OCI-LY3 (cell line): ENCODE measurements at regions not wholly inside any gene's neighbourhood (a gene's known extent, or its start where the extent isn't known, plus 50 kb on each side); places are given as distances from the start of the nearest gene placed in this dataset.

Experiments
- H2AFZ ChIP-seq: fragments of 200-600, 300-600 bp; shearing (Covaris generic); 2 replicates; pipeline ENCODE4 v1.6.0; 2014; ENCODE audit warnings: antibody characterized with exemption, low read depth, low read length
- H3K27ac ChIP-seq: fragments of 200-600, 300-600 bp; sonication (generic); 2 replicates; pipeline ENCODE4 v1.5.1; 2014; ENCODE audit warnings: mild to moderate bottlenecking, low read length, moderate library complexity, mixed read lengths
- H3K27me3 ChIP-seq: fragments of 200-600, 300-600 bp; sonication (generic); 2 replicates; pipeline ENCODE4 v1.6.1; 2014; ENCODE audit warnings: low read depth, low read length, mixed read lengths
- H3K36me3 ChIP-seq: fragments of 200-600, 300-600 bp; sonication (generic); replicated peaks from 2 replicates; pipeline ENCODE3; 2014; ENCODE audit warnings: low read depth, low read length, mixed read lengths
- H3K4me1 ChIP-seq: fragments of 300-600, 200-600 bp; sonication (generic); 2 replicates; pipeline ENCODE4 v1.6.1; 2014; ENCODE audit warnings: low read length, mixed read lengths
- H3K4me2 ChIP-seq: fragments of 200-600, 300-600 bp; sonication (generic); 2 replicates; pipeline ENCODE4 v1.6.1; 2014; ENCODE audit warnings: low read length, mixed read lengths
- H3K4me3 ChIP-seq: fragments of 300-600, 200-600 bp; sonication (generic); 2 replicates; pipeline ENCODE4 v1.5.1; 2014; ENCODE audit warnings: antibody characterized with exemption, mild to moderate bottlenecking, low read length, moderate library complexity
- H3K79me2 ChIP-seq: fragments of 300-600, 200-600 bp; shearing (Covaris generic); 2 replicates; pipeline ENCODE4 v1.6.1; 2014; ENCODE audit warnings: mild to moderate bottlenecking, low read length, mixed read lengths
- H3K9ac ChIP-seq: fragments of 300-600, 200-600 bp; shearing (Covaris generic); 2 replicates; pipeline ENCODE4 v1.6.0; 2014; ENCODE audit warnings: mild to moderate bottlenecking, low read length, moderate library complexity
- H3K9me3 ChIP-seq: fragments of 200-600, 300-600 bp; shearing (Covaris generic); 2 replicates; pipeline ENCODE4 v1.6.1; 2014; ENCODE audit warnings: low read length, mixed read lengths; ENCODE audit not compliant: insufficient read depth
- H4K20me1 ChIP-seq: fragments of 200-600, 300-600 bp; sonication (generic); 2 replicates; pipeline ENCODE4 v1.6.1; 2016; ENCODE audit warnings: low read length, mixed read lengths; ENCODE audit not compliant: insufficient read depth
- CTCF ChIP-seq: fragments of 200-600, 300-600 bp; sonication (generic); IDR thresholded peaks from 2 replicates; pipeline ENCODE4 v1.5.1; 2014; ENCODE audit warnings: antibody characterized with exemption, low read length, low read depth
- EZH2phosphoT487 ChIP-seq: fragments of 200-600 bp; shearing (Covaris generic); IDR thresholded peaks from 2 replicates; pipeline ENCODE4 v1.6.1; 2018; ENCODE audit warnings: antibody characterized with exemption, mixed run types, low read depth

GRCh38 chr12:107242189-107242588 is 148.8 kb upstream of the CRY1 start:
- Histone ChIP-seq H3K9ac (no peak overlapping the region), H3K4me2 (no peak overlapping the region), H3K4me3 (no peak overlapping the region), H3K79me2 (no peaks in the 10 kb centered on the region), H4K20me1 (no peaks in the 10 kb centered on the region), H3K27me3 (peaks cover 30% of the 10 kb centered on the region), H2AFZ (no peak overlapping the region), H3K27ac (no peak overlapping the region), H3K9me3 (no peaks in the 10 kb centered on the region), H3K4me1 (no peaks in the 10 kb centered on the region), H3K36me3 (no peaks in the 10 kb centered on the region)
- TF ChIP-seq CTCF, result no peak
- no peak for TF ChIP-seq EZH2phosphoT487

GRCh38 chr12:107243341-107243740 is 150.0 kb upstream of the CRY1 start:
- peaks cover 28% of the 10 kb centered on the region for H3K27me3 ChIP-seq
- TF ChIP-seq CTCF, result no peak
- no peak for TF ChIP-seq EZH2phosphoT487
- H3K27ac ChIP-seq, result no peak overlapping the region
- no peaks in the 10 kb centered on the region for H3K4me1 ChIP-seq
- H3K9ac ChIP-seq, result no peak overlapping the region
- no peaks in the 10 kb centered on the region for H3K79me2 ChIP-seq
- H3K4me3 ChIP-seq, result no peak overlapping the region
- H3K36me3 ChIP-seq, result no peaks in the 10 kb centered on the region
- H4K20me1 ChIP-seq, result no peaks in the 10 kb centered on the region
- H3K9me3 ChIP-seq, result no peaks in the 10 kb centered on the region
- no peak overlapping the region for H3K4me2 ChIP-seq
- no peak overlapping the region for H2AFZ ChIP-seq

- Histone ChIP-seq H2AFZ (no peak overlapping the region), H3K4me1 (no peaks in the 10 kb centered on the region), H3K36me3 (no peaks in the 10 kb centered on the region), H3K9ac (no peak overlapping the region), H3K79me2 (no peaks in the 10 kb centered on the region), H3K4me2 (no peak overlapping the region), H3K27me3 (peaks cover 25% of the 10 kb centered on the region), H3K4me3 (no peak overlapping the region), H3K27ac (no peak overlapping the region), H3K9me3 (no peaks in the 10 kb centered on the region), H4K20me1 (no peaks in the 10 kb centered on the region)
- TF ChIP-seq EZH2phosphoT487 (no peak), CTCF (no peak)
Measured at GRCh38 chr12:107244584-107244983, 151.2 kb upstream of the CRY1 start.

- Histone ChIP-seq H2AFZ (no peak overlapping the region), H4K20me1 (no peaks in the 10 kb centered on the region), H3K27ac (no peak overlapping the region), H3K36me3 (no peaks in the 10 kb centered on the region), H3K79me2 (no peaks in the 10 kb centered on the region), H3K27me3 (peaks cover 15% of the 10 kb centered on the region), H3K4me3 (no peak overlapping the region), H3K9ac (no peak overlapping the region), H3K9me3 (no peaks in the 10 kb centered on the region), H3K4me1 (no peaks in the 10 kb centered on the region), H3K4me2 (no peak overlapping the region)
- TF ChIP-seq CTCF (no peak), EZH2phosphoT487 (no peak)
Measured at GRCh38 chr12:107247650-107248049, 154.3 kb upstream of the CRY1 start.
